Heart left ventricle (tissue), 13 donors: ENCODE measurements at regions not wholly inside any gene's neighbourhood (a gene's known extent, or its start where the extent isn't known, plus 50 kb on each side); places are given as distances from the start of the nearest gene placed in this dataset.

Experiments used
- POLR2A ChIP-seq, 2 donors: fragments of 450-650 bp; IDR thresholded peaks; one replicate each; pipeline ENCODE4 v1.6.1; 2017; ENCODE audit warnings: antibody characterized with exemption in 2 of 2, mild to moderate bottlenecking in 2 of 2, moderate library complexity in 2 of 2
- TF ChIP-seq, protein P1 (sequence below), 12 donors: fragments of 200-600 bp; sonication (generic) in 4 of 12; IDR thresholded peaks; one replicate each; pipeline versions ENCODE4 v1.5.0 to v1.8.0; 2018 to 2022; ENCODE audit warnings: antibody characterized with exemption in 12 of 12, mild to moderate bottlenecking in 5 of 12
- donor health status: ischemic (EF 13 %, LVEDD 7.1; RV severe dilation, severe dysfunction).
- donor health status: DM: no; HTN: yes; CAD: no.
- donor health status: DM: no; HTN: no; CAD: no.
- donor health status: ischemic (EF 25% LVEDD 6.9; RV normal size, moderate dysfunction).
- donor health status: ischemic (EF 25% LVEDD 5.7; RV mildly dilated, moderate dysfunction).
- donor health status: ischemic (EF 35%, LVEDD 5.7; RV mildly dilated, moderate dysfunction).
- donor health status: nonischemic (EF 11% LVEDD 7.7; RV severe dilation, severe dysfunction).
- donor health status: DM: yes; HTN: yes; CAD: no.
- donor health status: PGD.
- donor health status: ischemic (EF 29% LVEDD 5.4; RV normal size, mild dysfunction).
- donor health status: nonischemic (EF 23%, LVEDD 6.1; RV moderate dilation, normal function).

- TF ChIP-seq, protein P1, sequence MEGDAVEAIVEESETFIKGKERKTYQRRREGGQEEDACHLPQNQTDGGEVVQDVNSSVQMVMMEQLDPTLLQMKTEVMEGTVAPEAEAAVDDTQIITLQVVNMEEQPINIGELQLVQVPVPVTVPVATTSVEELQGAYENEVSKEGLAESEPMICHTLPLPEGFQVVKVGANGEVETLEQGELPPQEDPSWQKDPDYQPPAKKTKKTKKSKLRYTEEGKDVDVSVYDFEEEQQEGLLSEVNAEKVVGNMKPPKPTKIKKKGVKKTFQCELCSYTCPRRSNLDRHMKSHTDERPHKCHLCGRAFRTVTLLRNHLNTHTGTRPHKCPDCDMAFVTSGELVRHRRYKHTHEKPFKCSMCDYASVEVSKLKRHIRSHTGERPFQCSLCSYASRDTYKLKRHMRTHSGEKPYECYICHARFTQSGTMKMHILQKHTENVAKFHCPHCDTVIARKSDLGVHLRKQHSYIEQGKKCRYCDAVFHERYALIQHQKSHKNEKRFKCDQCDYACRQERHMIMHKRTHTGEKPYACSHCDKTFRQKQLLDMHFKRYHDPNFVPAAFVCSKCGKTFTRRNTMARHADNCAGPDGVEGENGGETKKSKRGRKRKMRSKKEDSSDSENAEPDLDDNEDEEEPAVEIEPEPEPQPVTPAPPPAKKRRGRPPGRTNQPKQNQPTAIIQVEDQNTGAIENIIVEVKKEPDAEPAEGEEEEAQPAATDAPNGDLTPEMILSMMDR (IDR thresholded peaks at IDR 0.05), result no peak
- no peak for TF ChIP-seq POLR2A (IDR thresholded peaks at IDR 0.05)
These were observed 894.0 kb downstream of the DCDC2C start for GRCh38 chr2:4597400-4597799.
